ENCODE measurements at regions not wholly inside any gene's neighbourhood (a gene's known extent, or its start where the extent isn't known, plus 50 kb on each side); places are given as distances from the start of the nearest gene placed in this dataset.

DNA sequence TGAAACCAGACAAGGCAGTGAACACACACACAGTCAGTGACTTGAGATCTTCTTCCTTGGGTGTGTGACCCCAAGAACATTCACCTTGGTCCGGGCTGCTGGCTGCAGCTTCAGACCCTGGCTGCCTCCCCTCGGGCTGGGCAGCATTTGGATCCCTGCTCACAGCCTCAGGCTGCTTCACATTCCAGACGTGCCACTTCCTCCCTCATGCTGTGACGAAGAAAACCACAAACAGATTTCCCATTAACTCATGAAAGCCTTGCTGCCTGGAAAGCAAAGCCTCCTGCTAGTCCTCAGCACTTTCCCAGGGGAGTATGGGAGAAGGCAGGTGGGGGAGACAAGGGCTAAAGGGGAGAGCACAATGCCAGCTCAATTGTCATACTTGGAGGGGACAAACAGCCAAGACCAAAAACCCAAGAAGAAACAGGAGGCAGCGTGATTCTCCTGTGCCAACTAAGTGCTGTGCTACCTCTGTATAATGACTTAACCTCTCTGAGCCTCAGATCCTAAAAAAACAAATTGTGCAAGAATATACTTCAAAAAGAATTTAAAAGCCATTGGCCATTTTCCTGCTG, 594.6 kb upstream of the BRINP1 start:
- 15% methylated on average over 5 of the region's 5 CpGs for whole genome bisulfite sequencing
- DNase-seq (ENCODE audit: low spot score) = no peak
- no peak overlapping the region for H3K27ac ChIP-seq (ENCODE audit: low read depth in 1 of 2, low read length in 2 of 2)
- H3K36me3 ChIP-seq (ENCODE audit: control insufficient read depth in 4 of 4, insufficient read depth in 3 of 4, low read depth in 1 of 4, low read length in 3 of 4) = no peaks in the 10 kb centered on the region
- H3K9me3 ChIP-seq (ENCODE audit: control insufficient read depth in 4 of 4, low read length in 3 of 4) = no peaks in the 10 kb centered on the region
- TF ChIP-seq FOXA2 (IDR thresholded peaks at IDR 0.05) = no peak
- no peak for TF ChIP-seq RAD21 (IDR thresholded peaks at IDR 0.05)
- no peak for TF ChIP-seq TAF1 (conservative IDR thresholded peaks at IDR 0.05)
- TF ChIP-seq, protein P1, sequence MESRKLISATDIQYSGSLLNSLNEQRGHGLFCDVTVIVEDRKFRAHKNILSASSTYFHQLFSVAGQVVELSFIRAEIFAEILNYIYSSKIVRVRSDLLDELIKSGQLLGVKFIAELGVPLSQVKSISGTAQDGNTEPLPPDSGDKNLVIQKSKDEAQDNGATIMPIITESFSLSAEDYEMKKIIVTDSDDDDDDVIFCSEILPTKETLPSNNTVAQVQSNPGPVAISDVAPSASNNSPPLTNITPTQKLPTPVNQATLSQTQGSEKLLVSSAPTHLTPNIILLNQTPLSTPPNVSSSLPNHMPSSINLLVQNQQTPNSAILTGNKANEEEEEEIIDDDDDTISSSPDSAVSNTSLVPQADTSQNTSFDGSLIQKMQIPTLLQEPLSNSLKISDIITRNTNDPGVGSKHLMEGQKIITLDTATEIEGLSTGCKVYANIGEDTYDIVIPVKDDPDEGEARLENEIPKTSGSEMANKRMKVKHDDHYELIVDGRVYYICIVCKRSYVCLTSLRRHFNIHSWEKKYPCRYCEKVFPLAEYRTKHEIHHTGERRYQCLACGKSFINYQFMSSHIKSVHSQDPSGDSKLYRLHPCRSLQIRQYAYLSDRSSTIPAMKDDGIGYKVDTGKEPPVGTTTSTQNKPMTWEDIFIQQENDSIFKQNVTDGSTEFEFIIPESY (IDR thresholded peaks at IDR 0.05) = no peak
- TF ChIP-seq NR2F2 (IDR thresholded peaks at IDR 0.05) = no peak
- TF ChIP-seq, protein P2, sequence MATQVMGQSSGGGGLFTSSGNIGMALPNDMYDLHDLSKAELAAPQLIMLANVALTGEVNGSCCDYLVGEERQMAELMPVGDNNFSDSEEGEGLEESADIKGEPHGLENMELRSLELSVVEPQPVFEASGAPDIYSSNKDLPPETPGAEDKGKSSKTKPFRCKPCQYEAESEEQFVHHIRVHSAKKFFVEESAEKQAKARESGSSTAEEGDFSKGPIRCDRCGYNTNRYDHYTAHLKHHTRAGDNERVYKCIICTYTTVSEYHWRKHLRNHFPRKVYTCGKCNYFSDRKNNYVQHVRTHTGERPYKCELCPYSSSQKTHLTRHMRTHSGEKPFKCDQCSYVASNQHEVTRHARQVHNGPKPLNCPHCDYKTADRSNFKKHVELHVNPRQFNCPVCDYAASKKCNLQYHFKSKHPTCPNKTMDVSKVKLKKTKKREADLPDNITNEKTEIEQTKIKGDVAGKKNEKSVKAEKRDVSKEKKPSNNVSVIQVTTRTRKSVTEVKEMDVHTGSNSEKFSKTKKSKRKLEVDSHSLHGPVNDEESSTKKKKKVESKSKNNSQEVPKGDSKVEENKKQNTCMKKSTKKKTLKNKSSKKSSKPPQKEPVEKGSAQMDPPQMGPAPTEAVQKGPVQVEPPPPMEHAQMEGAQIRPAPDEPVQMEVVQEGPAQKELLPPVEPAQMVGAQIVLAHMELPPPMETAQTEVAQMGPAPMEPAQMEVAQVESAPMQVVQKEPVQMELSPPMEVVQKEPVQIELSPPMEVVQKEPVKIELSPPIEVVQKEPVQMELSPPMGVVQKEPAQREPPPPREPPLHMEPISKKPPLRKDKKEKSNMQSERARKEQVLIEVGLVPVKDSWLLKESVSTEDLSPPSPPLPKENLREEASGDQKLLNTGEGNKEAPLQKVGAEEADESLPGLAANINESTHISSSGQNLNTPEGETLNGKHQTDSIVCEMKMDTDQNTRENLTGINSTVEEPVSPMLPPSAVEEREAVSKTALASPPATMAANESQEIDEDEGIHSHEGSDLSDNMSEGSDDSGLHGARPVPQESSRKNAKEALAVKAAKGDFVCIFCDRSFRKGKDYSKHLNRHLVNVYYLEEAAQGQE (IDR thresholded peaks at IDR 0.05) = no peak
- no peak for TF ChIP-seq FOXA1 (IDR thresholded peaks at IDR 0.05)
- no peak for TF ChIP-seq JUND (IDR thresholded peaks at IDR 0.05)
- TF ChIP-seq HNF4G (IDR thresholded peaks at IDR 0.05) = no peak
- TF ChIP-seq, protein P3, sequence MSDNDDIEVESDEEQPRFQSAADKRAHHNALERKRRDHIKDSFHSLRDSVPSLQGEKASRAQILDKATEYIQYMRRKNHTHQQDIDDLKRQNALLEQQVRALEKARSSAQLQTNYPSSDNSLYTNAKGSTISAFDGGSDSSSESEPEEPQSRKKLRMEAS (IDR thresholded peaks at IDR 0.05) = no peak
- TF ChIP-seq RXRA (IDR thresholded peaks at IDR 0.05) = no peak
- TF ChIP-seq, protein P4, sequence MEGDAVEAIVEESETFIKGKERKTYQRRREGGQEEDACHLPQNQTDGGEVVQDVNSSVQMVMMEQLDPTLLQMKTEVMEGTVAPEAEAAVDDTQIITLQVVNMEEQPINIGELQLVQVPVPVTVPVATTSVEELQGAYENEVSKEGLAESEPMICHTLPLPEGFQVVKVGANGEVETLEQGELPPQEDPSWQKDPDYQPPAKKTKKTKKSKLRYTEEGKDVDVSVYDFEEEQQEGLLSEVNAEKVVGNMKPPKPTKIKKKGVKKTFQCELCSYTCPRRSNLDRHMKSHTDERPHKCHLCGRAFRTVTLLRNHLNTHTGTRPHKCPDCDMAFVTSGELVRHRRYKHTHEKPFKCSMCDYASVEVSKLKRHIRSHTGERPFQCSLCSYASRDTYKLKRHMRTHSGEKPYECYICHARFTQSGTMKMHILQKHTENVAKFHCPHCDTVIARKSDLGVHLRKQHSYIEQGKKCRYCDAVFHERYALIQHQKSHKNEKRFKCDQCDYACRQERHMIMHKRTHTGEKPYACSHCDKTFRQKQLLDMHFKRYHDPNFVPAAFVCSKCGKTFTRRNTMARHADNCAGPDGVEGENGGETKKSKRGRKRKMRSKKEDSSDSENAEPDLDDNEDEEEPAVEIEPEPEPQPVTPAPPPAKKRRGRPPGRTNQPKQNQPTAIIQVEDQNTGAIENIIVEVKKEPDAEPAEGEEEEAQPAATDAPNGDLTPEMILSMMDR (IDR thresholded peaks at IDR 0.05; ENCODE audit: low read depth, low read length, missing input control) = no peak
- TF ChIP-seq, protein P5, sequence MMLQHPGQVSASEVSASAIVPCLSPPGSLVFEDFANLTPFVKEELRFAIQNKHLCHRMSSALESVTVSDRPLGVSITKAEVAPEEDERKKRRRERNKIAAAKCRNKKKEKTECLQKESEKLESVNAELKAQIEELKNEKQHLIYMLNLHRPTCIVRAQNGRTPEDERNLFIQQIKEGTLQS (IDR thresholded peaks at IDR 0.05) = no peak
- TF ChIP-seq EGR1 (IDR thresholded peaks at IDR 0.05; ENCODE audit: low read depth in 2 of 2) = no peak
- TF ChIP-seq YY1 (IDR thresholded peaks at IDR 0.05) = no peak
- no peak overlapping the region for H3K9ac ChIP-seq (ENCODE audit: low read depth in 1 of 2, low read length in 2 of 2)
- H3K4me3 ChIP-seq (ENCODE audit: low read depth in 1 of 3, low read length in 3 of 3) = no peak overlapping the region
- peaks cover 0 to 2% (median 0%) of the 10 kb centered on the region in 4 donors for H3K27me3 ChIP-seq (ENCODE audit: control insufficient read depth in 4 of 4, insufficient read depth in 4 of 4, low read length in 3 of 4)
- H3K4me1 ChIP-seq (ENCODE audit: control insufficient read depth in 4 of 4, insufficient read depth in 4 of 4, low read length in 3 of 4) = no peaks in the 10 kb centered on the region

DNA sequence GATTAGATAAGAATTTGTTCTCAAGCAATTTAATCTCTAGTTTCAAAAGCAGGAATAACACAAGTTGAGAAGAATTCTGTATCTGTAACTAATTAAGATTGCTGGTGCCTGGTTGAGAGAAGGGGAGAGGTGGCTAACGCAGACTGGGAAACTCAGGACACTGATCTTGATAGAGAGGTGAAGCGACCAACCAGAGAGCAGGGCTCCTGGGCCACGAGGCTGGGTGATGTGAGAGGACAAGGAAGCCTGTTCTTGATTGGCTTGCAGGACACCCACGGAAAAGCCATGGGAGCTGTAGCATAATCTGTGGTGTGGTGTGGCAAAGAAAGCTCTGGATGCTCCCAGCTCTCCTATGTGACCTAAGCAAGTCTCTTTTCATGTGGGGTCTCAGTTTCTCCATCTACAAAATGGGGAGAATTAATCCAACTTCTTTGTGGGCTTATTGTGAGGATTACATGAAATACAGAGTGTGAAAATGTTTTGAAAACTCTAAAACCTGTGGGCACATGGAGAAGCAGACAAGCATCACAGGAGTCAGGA, 594.1 kb upstream of the BRINP1 start:
- no peaks in the 10 kb centered on the region for H3K36me3 ChIP-seq (ENCODE audit: control insufficient read depth in 4 of 4, insufficient read depth in 3 of 4, low read depth in 1 of 4, low read length in 3 of 4)
- no peaks in the 10 kb centered on the region for H3K9me3 ChIP-seq (ENCODE audit: control insufficient read depth in 4 of 4, low read length in 3 of 4)
- 39% methylated on average over 4 of the region's 4 CpGs for whole genome bisulfite sequencing
- DNase-seq (ENCODE audit: low spot score) = no peak
- H3K27ac ChIP-seq (ENCODE audit: low read depth in 1 of 2, low read length in 2 of 2) = no peak overlapping the region
- H3K4me3 ChIP-seq (ENCODE audit: low read depth in 1 of 3, low read length in 3 of 3) = no peak overlapping the region
- peaks cover 0 to 2% (median 0%) of the 10 kb centered on the region in 4 donors for H3K27me3 ChIP-seq (ENCODE audit: control insufficient read depth in 4 of 4, insufficient read depth in 4 of 4, low read length in 3 of 4)
- H3K4me1 ChIP-seq (ENCODE audit: control insufficient read depth in 4 of 4, insufficient read depth in 4 of 4, low read length in 3 of 4) = no peaks in the 10 kb centered on the region
- no peak overlapping the region for H3K9ac ChIP-seq (ENCODE audit: low read depth in 1 of 2, low read length in 2 of 2)
- TF ChIP-seq RXRA (IDR thresholded peaks at IDR 0.05) = no peak
- no peak for TF ChIP-seq NR2F2 (IDR thresholded peaks at IDR 0.05)
- no peak for TF ChIP-seq GABPA (IDR thresholded peaks at IDR 0.05 in 1 of 2, conservative IDR thresholded peaks at IDR 0.05 in 1 of 2)
- TF ChIP-seq, protein P1 (IDR thresholded peaks at IDR 0.05) = no peak
- no peak for TF ChIP-seq SP1 (IDR thresholded peaks at IDR 0.05)
- TF ChIP-seq, protein P4 (IDR thresholded peaks at IDR 0.05; ENCODE audit: low read depth, low read length, missing input control) = no peak
- no peak for TF ChIP-seq FOXA2 (IDR thresholded peaks at IDR 0.05)
- TF ChIP-seq, protein P3 (IDR thresholded peaks at IDR 0.05) = no peak
- no peak for TF ChIP-seq HNF4A (conservative IDR thresholded peaks at IDR 0.05)
- TF ChIP-seq TAF1 (conservative IDR thresholded peaks at IDR 0.05) = no peak
- TF ChIP-seq JUND (IDR thresholded peaks at IDR 0.05) = no peak
- no peak for TF ChIP-seq RAD21 (IDR thresholded peaks at IDR 0.05)
- no peak for TF ChIP-seq HNF4G (IDR thresholded peaks at IDR 0.05)
- no peak for TF ChIP-seq FOXA1 (IDR thresholded peaks at IDR 0.05)

Measured in liver (tissue), 8 donors.